GM06990 (cell line): ENCODE measurements at regions not wholly inside any gene's neighbourhood (a gene's known extent, or its start where the extent isn't known, plus 50 kb on each side); places are given as distances from the start of the nearest gene placed in this dataset.

Experiments
- DNase-seq: peaks from one replicate; pipeline ENCODE4 v3.0.0-alpha.2; 2011; ENCODE audit not compliant: insufficient read length; ENCODE audit errors: extremely low read depth
- H3K27me3 ChIP-seq: replicated peaks from 2 replicates; pipeline ENCODE4 v1.6.0; 2011; ENCODE audit warnings: low read length; ENCODE audit not compliant: control insufficient read depth, insufficient read depth
- H3K36me3 ChIP-seq: 2 replicates; pipeline ENCODE4 v1.5.1; 2011; ENCODE audit warnings: low read length; ENCODE audit not compliant: control insufficient read depth, insufficient read depth
- H3K4me3 ChIP-seq: replicated peaks from 2 replicates; pipeline ENCODE4 v1.5.1; 2011; ENCODE audit warnings: low read depth, mild to moderate bottlenecking, control low read depth, low read length
- CTCF ChIP-seq: IDR thresholded peaks from 2 replicates; pipeline ENCODE4 v1.5.1; 2011; ENCODE audit warnings: low read length, control low read depth, mild to moderate bottlenecking, inconsistent platforms; ENCODE audit not compliant: insufficient read depth, poor library complexity, severe bottlenecking

- no peaks in the 10 kb centered on the region for H3K36me3 ChIP-seq
- no peak for DNase-seq
- TF ChIP-seq CTCF, result no peak
- H3K27me3 ChIP-seq, result no peaks in the 10 kb centered on the region
- H3K4me3 ChIP-seq, result no peak overlapping the region
Observed at GRCh38 chr1:101323535-101323934, 86.7 kb downstream of the S1PR1 start.

- DNase-seq, result no peak
- Histone ChIP-seq H3K27me3 (no peaks in the 10 kb centered on the region), H3K36me3 (no peaks in the 10 kb centered on the region), H3K4me3 (no peak overlapping the region)
- no peak for TF ChIP-seq CTCF
Observed at GRCh38 chr1:101325144-101325543, 88.3 kb downstream of the S1PR1 start.

GRCh38 chr1:101330427-101331130 lies 93.8 kb downstream of the S1PR1 start:
- no peak for TF ChIP-seq CTCF

GRCh38 chr1:101331794-101332193 lies 95.0 kb downstream of the S1PR1 start:
- Histone ChIP-seq H3K36me3 (no peaks in the 10 kb centered on the region), H3K27me3 (no peaks in the 10 kb centered on the region), H3K4me3 (no peak overlapping the region)
- DNase-seq, result no peak
- no peak for TF ChIP-seq CTCF

More at GRCh38 chr1:101330427-101331130, 93.8 kb downstream of the S1PR1 start:
- Histone ChIP-seq H3K36me3 (no peaks in the 10 kb centered on the region), H3K27me3 (no peaks in the 10 kb centered on the region), H3K4me3 (no peak overlapping the region)
- no peak for DNase-seq

- DNase-seq, result no peak
- H3K36me3 ChIP-seq, result no peaks in the 10 kb centered on the region
- no peak overlapping the region for H3K4me3 ChIP-seq
- TF ChIP-seq CTCF, result no peak
- H3K27me3 ChIP-seq, result no peaks in the 10 kb centered on the region
Observed at GRCh38 chr1:101332633-101333032, 95.8 kb downstream of the S1PR1 start.

GRCh38 chr1:101333186-101333585 lies 96.4 kb downstream of the S1PR1 start:
- Histone ChIP-seq H3K36me3 (no peaks in the 10 kb centered on the region), H3K4me3 (no peak overlapping the region), H3K27me3 (no peaks in the 10 kb centered on the region)
- no peak for DNase-seq
- no peak for TF ChIP-seq CTCF
